ENCODE measurements at regions not wholly inside any gene's neighbourhood (a gene's known extent, or its start where the extent isn't known, plus 50 kb on each side); places are given as distances from the start of the nearest gene placed in this dataset.

DNA sequence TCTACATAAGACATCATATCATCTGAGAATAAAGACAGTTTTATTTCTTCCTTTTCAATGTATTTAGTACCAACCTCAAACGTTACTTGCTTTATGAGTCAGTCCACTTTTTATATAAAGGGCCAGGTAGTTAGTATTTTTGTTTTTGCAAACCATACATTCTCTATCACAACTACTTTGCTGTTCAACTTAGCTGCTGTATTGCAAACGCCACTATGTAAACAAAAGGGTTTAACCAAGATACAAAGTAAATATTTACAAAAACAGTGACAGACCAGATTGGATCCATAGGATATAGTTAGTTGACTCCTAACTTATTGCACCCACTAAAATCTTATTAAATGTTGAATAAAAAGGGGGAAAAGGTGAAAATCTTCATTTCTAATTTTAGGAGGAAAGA is 87.7 kb upstream of the FOXG1 start:
- H3K9me3 ChIP-seq (ENCODE audit: control extremely low read depth in 1 of 3, control insufficient read depth in 2 of 3, insufficient read depth in 1 of 3, low read length in 2 of 3): peaks cover 0 to 5% (median 0%) of the 10 kb centered on the region in 3 donors
- H3K4me1 Mint-ChIP-seq: no peaks in the 10 kb centered on the region
- intact Hi-C loops (cut with micrococcal nuclease): no loop called here
- H3K9me3 Mint-ChIP-seq (ENCODE audit: insufficient read depth): peaks cover 2% of the 10 kb centered on the region
- H3K27me3 ChIP-seq (replicated peaks in 1 of 4; ENCODE audit: control extremely low read depth in 1 of 4, control insufficient read depth in 3 of 4, insufficient read depth in 4 of 4, low read length in 3 of 4): no peaks in the 10 kb centered on the region
- H3K36me3 ChIP-seq (replicated peaks in 1 of 2; ENCODE audit: control extremely low read depth in 1 of 2, control insufficient read depth in 1 of 2, extremely low read depth in 1 of 2, insufficient read depth in 2 of 2, low read length in 1 of 2): no peaks in the 10 kb centered on the region
- no peaks in the 10 kb centered on the region for H3K4me1 ChIP-seq (ENCODE audit: control insufficient read depth in 2 of 2, insufficient read depth in 2 of 2, low read length in 2 of 2)
- H3K4me3 ChIP-seq (ENCODE audit: control extremely low read depth in 1 of 5, extremely low read depth in 1 of 5, insufficient read depth in 1 of 5, low read depth in 2 of 5, low read length in 4 of 5): no peak overlapping the region
- WGBS (ENCODE audit: insufficient coverage): no CpG with 5 or more reads among the region's 2 CpGs
- no peaks in the 10 kb centered on the region for H4K20me1 ChIP-seq (ENCODE audit: control insufficient read depth, insufficient read depth, low read length, poor library complexity, severe bottlenecking)
- H2AFZ ChIP-seq (ENCODE audit: insufficient read depth, low read depth, low read length, poor library complexity, severe bottlenecking): no peak overlapping the region
- no peak overlapping the region for H3K4me3 Mint-ChIP-seq
- no peaks in the 10 kb centered on the region for H3K27me3 Mint-ChIP-seq
- no peak overlapping the region for H3K27ac Mint-ChIP-seq
- H3K9ac ChIP-seq (ENCODE audit: low read length): no peak overlapping the region
- H3K79me2 ChIP-seq (ENCODE audit: control insufficient read depth, insufficient read depth, low read length): no peaks in the 10 kb centered on the region
- TF ChIP-seq EZH2 (IDR thresholded peaks at IDR 0.05; ENCODE audit: borderline replicate concordance, insufficient read depth, low read depth, low read length, poor library complexity, severe bottlenecking) (no peak), CTCF (IDR thresholded peaks at IDR 0.05) (no peak)
- no peak overlapping the region for H3K4me2 ChIP-seq (replicated peaks; ENCODE audit: low read depth, low read length, poor library complexity, severe bottlenecking)
- ChIA-PET CTCF (no interaction called here), POLR2A (no interaction called here)
- H3K27ac ChIP-seq (ENCODE audit: low read length in 2 of 2): no peak overlapping the region
- DNase-seq: no peak
- no peak for ATAC-seq (ENCODE audit: low read depth)

DNA sequence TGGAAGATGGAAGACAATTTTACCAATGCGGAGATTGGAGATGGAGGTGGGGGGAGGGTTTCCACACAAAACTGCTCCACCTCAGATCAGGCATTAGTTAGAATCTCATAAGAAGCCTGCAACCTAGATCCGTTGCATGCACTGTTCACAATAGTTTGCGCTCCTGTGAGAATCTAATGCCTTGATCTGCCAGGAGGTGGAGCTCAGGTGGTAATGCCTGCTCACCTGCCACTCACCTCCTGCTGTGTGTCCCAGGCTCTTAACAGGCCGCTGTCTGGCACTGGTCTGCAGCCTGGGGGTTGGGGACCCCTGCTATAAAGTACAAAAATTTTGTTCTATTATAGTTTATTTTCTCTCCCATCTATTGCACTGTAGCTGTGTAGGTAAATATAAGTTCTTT is 84.9 kb upstream of the FOXG1 start:
- DNase-seq (no peak), ATAC-seq (ENCODE audit: low read depth) (no peak)
- no peaks in the 10 kb centered on the region for H4K20me1 ChIP-seq (ENCODE audit: control insufficient read depth, insufficient read depth, low read length, poor library complexity, severe bottlenecking)
- H3K9ac ChIP-seq (ENCODE audit: low read length): no peak overlapping the region
- ChIA-PET CTCF (no interaction called here), POLR2A (no interaction called here)
- Mint-ChIP-seq H3K4me1 (no peaks in the 10 kb centered on the region), H3K4me3 (no peak overlapping the region), H3K27ac (no peak overlapping the region), H3K9me3 (ENCODE audit: insufficient read depth) (no peaks in the 10 kb centered on the region), H3K27me3 (no peaks in the 10 kb centered on the region)
- no peak overlapping the region for H3K4me2 ChIP-seq (replicated peaks; ENCODE audit: low read depth, low read length, poor library complexity, severe bottlenecking)
- 53% methylated on average over 2 of the region's 4 CpGs for WGBS (ENCODE audit: insufficient coverage)
- H3K27me3 ChIP-seq (replicated peaks in 1 of 4; ENCODE audit: control extremely low read depth in 1 of 4, control insufficient read depth in 3 of 4, insufficient read depth in 4 of 4, low read length in 3 of 4): no peaks in the 10 kb centered on the region
- no peaks in the 10 kb centered on the region for H3K4me1 ChIP-seq (ENCODE audit: control insufficient read depth in 2 of 2, insufficient read depth in 2 of 2, low read length in 2 of 2)
- intact Hi-C loops (cut with micrococcal nuclease): no loop called here
- H3K9me3 ChIP-seq (ENCODE audit: control extremely low read depth in 1 of 3, control insufficient read depth in 2 of 3, insufficient read depth in 1 of 3, low read length in 2 of 3): peaks cover 0 to 10% (median 0%) of the 10 kb centered on the region in 3 donors
- no peak overlapping the region for H3K27ac ChIP-seq (ENCODE audit: low read length in 2 of 2)
- TF ChIP-seq CTCF (IDR thresholded peaks at IDR 0.05) (no peak), EZH2 (IDR thresholded peaks at IDR 0.05; ENCODE audit: borderline replicate concordance, insufficient read depth, low read depth, low read length, poor library complexity, severe bottlenecking) (no peak)
- H3K79me2 ChIP-seq (ENCODE audit: control insufficient read depth, insufficient read depth, low read length): no peaks in the 10 kb centered on the region
- no peak overlapping the region for H3K4me3 ChIP-seq (ENCODE audit: control extremely low read depth in 1 of 5, extremely low read depth in 1 of 5, insufficient read depth in 1 of 5, low read depth in 2 of 5, low read length in 4 of 5)
- H3K36me3 ChIP-seq (replicated peaks in 1 of 2; ENCODE audit: control extremely low read depth in 1 of 2, control insufficient read depth in 1 of 2, extremely low read depth in 1 of 2, insufficient read depth in 2 of 2, low read length in 1 of 2): no peaks in the 10 kb centered on the region
- no peak overlapping the region for H2AFZ ChIP-seq (ENCODE audit: insufficient read depth, low read depth, low read length, poor library complexity, severe bottlenecking)
